Stomach (tissue), 8 donors: ENCODE measurements at regions not wholly inside any gene's neighbourhood (a gene's known extent, or its start where the extent isn't known, plus 50 kb on each side); places are given as distances from the start of the nearest gene placed in this dataset.

Source experiments
- DNase-seq, 2 donors: peaks; one replicate each; pipeline versions ENCODE4 v3.0.0 to v3.0.0-alpha.2; 2013 to 2019
- H3K27ac ChIP-seq, 5 donors: fragments of 200-600 bp in 4 of 5; sonication (generic) in 4 of 5; one replicate each; pipeline ENCODE4 v1.5.1; 2013 to 2019; ENCODE audit warnings: mild to moderate bottlenecking in 1 of 5, moderate library complexity in 1 of 5
- H3K27me3 ChIP-seq, 3 donors: fragments of 200-600 bp; sonication (generic); one replicate each; pipeline ENCODE4 v1.5.1; 2017 to 2019; ENCODE audit warnings: mixed run types in 1 of 3
- H3K36me3 ChIP-seq, 4 donors: fragments of 200-600 bp; sonication (generic); 1 replicate in 3 of 4; 2 replicates in 1 of 4; pipeline ENCODE4 v1.5.1; 2016 to 2019
- H3K4me1 ChIP-seq, 4 donors: fragments of 200-600 bp; sonication (generic); one replicate each; pipeline ENCODE4 v1.5.1; 2016 to 2019
- H3K4me3 ChIP-seq, 4 donors: fragments of 200-600 bp; sonication (generic) in 3 of 4; one replicate each; pipeline ENCODE4 v1.5.1; 2016 to 2019; ENCODE audit warnings: mild to moderate bottlenecking in 1 of 4
- H3K9me3 ChIP-seq, 4 donors: fragments of 200-600 bp; sonication (generic); one replicate each; pipeline ENCODE4 v1.5.1; 2016 to 2019
- EP300 ChIP-seq: sonication (generic); formaldehyde crosslinking; IDR thresholded peaks from one replicate; pipeline ENCODE4 v1.6.1; 2017; ENCODE audit warnings: antibody characterized with exemption
- POLR2A ChIP-seq, 4 donors: fragments of 450-650 bp; IDR thresholded peaks; one replicate each; pipeline ENCODE4 v1.6.1; 2016; ENCODE audit warnings: antibody characterized with exemption in 4 of 4, control low read depth in 2 of 4, mild to moderate bottlenecking in 1 of 4, moderate library complexity in 1 of 4
- POLR2AphosphoS5 ChIP-seq, 3 donors: sonication (generic); formaldehyde crosslinking; IDR thresholded peaks; one replicate each; pipeline ENCODE4 v1.6.1; 2016; ENCODE audit warnings: antibody characterized with exemption in 3 of 3
- WGBS, 5 donors: extraction: QIAGEN DNeasy Blood & Tissue Kit in 3 of 5; methylation state at CpG; one replicate each; pipeline versions ENCODE4 v1.1.5 to v1.1.7; 2013 to 2018; 5-methylcytosine and 5-hydroxymethylcytosine counted together
- intact Hi-C: fragments of 100-400 bp; cut with DNase I; formaldehyde crosslinking; loops from one replicate; pipeline ENCODE4 v1.15.1; 2023; ENCODE audit warnings: low total_unique reads
- TF ChIP-seq, protein P1 (sequence below), 7 experiments: fragments of 450-650 bp in 4 of 7; fragments of 200-600 bp in 3 of 7; sonication (generic) in 3 of 7; IDR thresholded peaks; one replicate each; pipeline ENCODE4 v1.5.1; 2016 to 2019; ENCODE audit warnings: antibody characterized with exemption in 7 of 7, control low read depth in 2 of 7, mild to moderate bottlenecking in 1 of 7
- donor health status: healthy with polysubstance abuse.
- donor health status: Bipolar disorder and iron deficiency.
- donor health status: healthy.

DNA sequence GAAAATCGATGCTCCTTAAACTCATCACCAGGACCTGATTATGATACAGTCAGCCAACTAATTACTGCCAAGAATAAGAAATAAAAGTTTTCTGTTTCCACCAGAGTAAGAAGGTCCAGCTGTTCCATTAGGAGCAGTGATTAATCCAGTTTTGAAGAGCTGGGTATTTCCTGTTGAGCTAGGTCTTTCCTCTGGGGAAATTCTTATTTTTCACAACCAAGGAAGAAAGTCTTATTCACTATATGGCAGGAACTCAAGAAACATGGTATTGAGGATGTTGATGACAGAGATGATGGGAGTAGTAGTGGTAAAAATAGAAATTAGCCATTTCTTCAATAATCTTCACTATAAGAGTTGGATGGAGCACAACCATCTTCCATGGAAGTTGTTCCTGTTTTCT, 374.6 kb upstream of the RUNX1 start:
- TF ChIP-seq POLR2A (IDR thresholded peaks at IDR 0.05) (no peak), POLR2AphosphoS5 (IDR thresholded peaks at IDR 0.05) (no peak), EP300 (no peak)
- TF ChIP-seq, protein P1, sequence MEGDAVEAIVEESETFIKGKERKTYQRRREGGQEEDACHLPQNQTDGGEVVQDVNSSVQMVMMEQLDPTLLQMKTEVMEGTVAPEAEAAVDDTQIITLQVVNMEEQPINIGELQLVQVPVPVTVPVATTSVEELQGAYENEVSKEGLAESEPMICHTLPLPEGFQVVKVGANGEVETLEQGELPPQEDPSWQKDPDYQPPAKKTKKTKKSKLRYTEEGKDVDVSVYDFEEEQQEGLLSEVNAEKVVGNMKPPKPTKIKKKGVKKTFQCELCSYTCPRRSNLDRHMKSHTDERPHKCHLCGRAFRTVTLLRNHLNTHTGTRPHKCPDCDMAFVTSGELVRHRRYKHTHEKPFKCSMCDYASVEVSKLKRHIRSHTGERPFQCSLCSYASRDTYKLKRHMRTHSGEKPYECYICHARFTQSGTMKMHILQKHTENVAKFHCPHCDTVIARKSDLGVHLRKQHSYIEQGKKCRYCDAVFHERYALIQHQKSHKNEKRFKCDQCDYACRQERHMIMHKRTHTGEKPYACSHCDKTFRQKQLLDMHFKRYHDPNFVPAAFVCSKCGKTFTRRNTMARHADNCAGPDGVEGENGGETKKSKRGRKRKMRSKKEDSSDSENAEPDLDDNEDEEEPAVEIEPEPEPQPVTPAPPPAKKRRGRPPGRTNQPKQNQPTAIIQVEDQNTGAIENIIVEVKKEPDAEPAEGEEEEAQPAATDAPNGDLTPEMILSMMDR (IDR thresholded peaks at IDR 0.05) = no peak
- H3K27ac ChIP-seq = no peak overlapping the region
- intact Hi-C loops = no loop called here
- H3K4me1 ChIP-seq = no peaks in the 10 kb centered on the region
- DNase-seq = no peak
- H3K36me3 ChIP-seq = no peaks in the 10 kb centered on the region
- WGBS, 5 donors = 81 to 89% (median 85%) methylated on average over 1 of the region's 1 CpG
- peaks cover 0 to 16% (median 0%) of the 10 kb centered on the region in 3 donors for H3K27me3 ChIP-seq
- H3K9me3 ChIP-seq = peaks cover 0 to 23% (median 12%) of the 10 kb centered on the region in 4 donors
- H3K4me3 ChIP-seq = no peak overlapping the region

DNA sequence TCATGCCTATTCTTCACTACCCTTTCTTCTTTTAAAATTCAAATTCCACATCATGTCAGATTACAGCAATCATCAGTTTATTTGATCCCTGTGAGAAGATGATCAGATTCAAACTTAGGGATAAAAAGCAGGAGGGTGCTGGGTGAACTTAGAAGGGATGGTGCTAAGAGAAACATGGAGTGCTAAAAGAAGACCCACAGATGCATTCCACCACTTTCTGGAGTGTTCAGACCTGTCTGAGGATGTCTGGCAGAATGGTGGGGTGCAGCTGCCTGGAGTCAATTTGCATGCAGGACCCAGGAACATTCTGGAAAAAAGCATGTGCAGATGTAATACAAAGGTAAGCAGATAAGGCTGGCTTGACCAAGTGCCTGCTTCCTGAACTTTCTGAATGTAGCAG, 372.9 kb upstream of the RUNX1 start:
- Histone ChIP-seq H3K4me3 (no peak overlapping the region), H3K4me1 (no peaks in the 10 kb centered on the region), H3K27ac (no peak overlapping the region), H3K27me3 (peaks cover 0 to 2% (median 0%) of the 10 kb centered on the region in 3 donors), H3K9me3 (peaks cover 0 to 23% (median 12%) of the 10 kb centered on the region in 4 donors), H3K36me3 (no peaks in the 10 kb centered on the region)
- DNase-seq = no peak
- intact Hi-C loops = no loop called here
- TF ChIP-seq POLR2AphosphoS5 (IDR thresholded peaks at IDR 0.05) (no peak), EP300 (no peak), POLR2A (IDR thresholded peaks at IDR 0.05) (no peak)
- TF ChIP-seq, protein P1 (IDR thresholded peaks at IDR 0.05) = no peak

DNA sequence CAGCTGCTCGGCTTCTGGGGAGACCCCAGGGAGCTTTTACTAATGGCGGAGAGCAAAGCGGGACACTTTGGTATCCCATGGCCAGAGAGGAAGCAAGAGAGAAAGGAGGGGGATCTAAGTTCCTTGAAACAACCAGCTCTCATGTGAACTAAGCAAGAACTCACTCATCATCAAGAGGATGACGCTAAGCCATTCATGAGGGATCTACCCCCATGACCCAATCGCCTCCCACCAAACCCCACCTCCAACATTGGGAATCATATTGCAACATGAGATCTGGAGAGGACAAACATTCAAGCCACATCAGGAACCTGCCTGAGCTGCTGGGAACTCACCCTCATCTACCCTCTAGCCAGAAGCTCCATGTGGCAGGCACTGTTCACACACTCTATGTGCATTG, 372.1 kb upstream of the RUNX1 start:
- no peak for TF ChIP-seq EP300
- TF ChIP-seq POLR2A (IDR thresholded peaks at IDR 0.05) = no peak
- TF ChIP-seq, protein P1 (IDR thresholded peaks at IDR 0.05) = no peak
- TF ChIP-seq POLR2AphosphoS5 (IDR thresholded peaks at IDR 0.05) = no peak
- Histone ChIP-seq H3K36me3 (no peaks in the 10 kb centered on the region), H3K9me3 (peaks cover 0 to 23% (median 12%) of the 10 kb centered on the region in 4 donors), H3K4me1 (no peaks in the 10 kb centered on the region), H3K4me3 (no peak overlapping the region), H3K27me3 (no peaks in the 10 kb centered on the region), H3K27ac (no peak overlapping the region)
- intact Hi-C loops = no loop called here
- no peak for DNase-seq
- 90 to 97% (median 95%) methylated on average over 5 of the region's 5 CpGs for WGBS, 5 donors

DNA sequence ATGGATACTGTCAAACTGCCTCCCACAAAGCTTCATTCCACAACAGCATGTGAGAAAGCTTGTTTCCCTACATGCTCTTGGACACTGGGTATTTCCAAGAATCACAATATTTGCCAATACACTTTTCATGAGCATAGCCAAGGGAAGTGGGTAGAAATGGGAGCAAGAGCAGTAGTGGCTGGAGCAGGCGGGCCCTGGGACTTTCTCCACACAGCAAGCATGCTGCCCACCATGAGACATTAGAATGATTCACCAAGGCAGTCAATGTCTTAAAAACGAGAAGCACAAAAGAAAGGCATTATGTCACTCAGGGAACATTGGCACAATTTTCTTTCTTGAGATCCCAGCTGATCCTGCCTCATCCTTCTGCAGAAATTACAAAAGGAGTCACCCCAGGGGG, 371.6 kb upstream of the RUNX1 start:
- 71 to 88% (median 80%) methylated on average over 2 of the region's 2 CpGs for WGBS, 5 donors
- no peak for DNase-seq
- no peak overlapping the region for H3K4me3 ChIP-seq
- intact Hi-C loops = no loop called here
- no peak for TF ChIP-seq POLR2A (IDR thresholded peaks at IDR 0.05)
- peaks cover 0 to 23% (median 12%) of the 10 kb centered on the region in 4 donors for H3K9me3 ChIP-seq
- H3K36me3 ChIP-seq = no peaks in the 10 kb centered on the region
- no peak overlapping the region for H3K27ac ChIP-seq
- H3K27me3 ChIP-seq = no peaks in the 10 kb centered on the region
- H3K4me1 ChIP-seq = no peaks in the 10 kb centered on the region

DNA sequence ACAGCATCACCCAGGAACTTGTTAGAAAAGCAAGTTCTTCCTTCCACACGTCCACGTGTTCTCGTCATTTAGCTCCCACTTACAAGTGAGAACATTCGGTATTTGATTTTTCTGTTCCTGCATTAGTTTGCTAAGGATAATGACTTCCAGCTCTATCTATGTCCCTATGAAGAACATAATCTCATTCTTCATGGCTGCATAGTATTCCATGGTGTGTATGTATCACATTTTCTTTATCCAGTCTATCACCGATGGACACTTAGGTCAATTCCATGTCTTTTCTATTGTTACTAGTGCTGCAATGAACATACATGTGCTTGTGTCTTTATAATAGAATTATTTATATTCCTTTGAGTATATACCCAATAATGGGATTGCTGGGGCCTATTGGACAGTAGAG, 368.7 kb upstream of the RUNX1 start:
- peaks cover 0 to 6% (median 0%) of the 10 kb centered on the region in 3 donors for H3K27me3 ChIP-seq
- 95 to 98% (median 97%) methylated on average over 5 of the region's 5 CpGs for WGBS, 5 donors
- TF ChIP-seq, protein P1 (IDR thresholded peaks at IDR 0.05) = no peak
- TF ChIP-seq EP300 = no peak
- no peak for TF ChIP-seq POLR2A (IDR thresholded peaks at IDR 0.05)
- TF ChIP-seq POLR2AphosphoS5 (IDR thresholded peaks at IDR 0.05) = no peak
- no peak overlapping the region for H3K4me3 ChIP-seq
- DNase-seq = no peak
- H3K27ac ChIP-seq = no peak overlapping the region
- no peaks in the 10 kb centered on the region for H3K36me3 ChIP-seq
- no peaks in the 10 kb centered on the region for H3K4me1 ChIP-seq
- H3K9me3 ChIP-seq = peaks cover 0 to 17% (median 10%) of the 10 kb centered on the region in 4 donors
- intact Hi-C loops = no loop called here
